ENCODE measurements at regions not wholly inside any gene's neighbourhood (a gene's known extent, or its start where the extent isn't known, plus 50 kb on each side); places are given as distances from the start of the nearest gene placed in this dataset.

GRCh38 chr2:64939332-64939917 lies 49.8 kb upstream of the SLC1A4 start:
- no peak for DNase-seq (ENCODE audit: low read depth)
